NT2/D1 (cell line): ENCODE measurements at regions not wholly inside any gene's neighbourhood (a gene's known extent, or its start where the extent isn't known, plus 50 kb on each side); places are given as distances from the start of the nearest gene placed in this dataset.

Source experiments
- DNase-seq: peaks from one replicate; pipeline ENCODE4 v3.0.0-alpha.2; 2011; ENCODE audit warnings: low read depth, low spot score
- H3K27me3 ChIP-seq: 2 replicates; pipeline ENCODE4 v1.6.0; 2011; ENCODE audit warnings: mild to moderate bottlenecking; ENCODE audit not compliant: insufficient read length, insufficient read depth
- H3K36me3 ChIP-seq: 2 replicates; pipeline ENCODE4 v1.6.1; 2011; ENCODE audit warnings: mild to moderate bottlenecking, low read length, mixed read lengths; ENCODE audit not compliant: insufficient read depth, insufficient read length
- H3K4me1 ChIP-seq: 2 replicates; pipeline ENCODE4 v1.5.1; 2011; ENCODE audit not compliant: insufficient read depth, insufficient read length
- H3K4me3 ChIP-seq: 2 replicates; pipeline ENCODE4 v1.5.1; 2011; ENCODE audit warnings: low read depth; ENCODE audit not compliant: insufficient read length
- H3K9ac ChIP-seq: 2 replicates; pipeline ENCODE4 v1.6.0; 2011; ENCODE audit warnings: low read depth; ENCODE audit not compliant: insufficient read length
- H3K9me3 ChIP-seq: 2 replicates; pipeline ENCODE4 v1.5.1; 2011; ENCODE audit warnings: mild to moderate bottlenecking, low read length; ENCODE audit not compliant: insufficient read depth
- SUZ12 ChIP-seq: IDR thresholded peaks from 2 replicates; pipeline ENCODE4 v1.6.1; 2011; ENCODE audit not compliant: insufficient read length, insufficient read depth; ENCODE audit errors: extremely low read depth
- YY1 ChIP-seq: IDR thresholded peaks from 2 replicates; pipeline ENCODE4 v1.6.1; 2011; ENCODE audit not compliant: insufficient read length, insufficient read depth
- ZNF274 ChIP-seq: IDR thresholded peaks from 2 replicates; pipeline ENCODE4 v1.6.1; 2011; ENCODE audit warnings: mild to moderate bottlenecking, low read depth, low read length

GRCh38 chr1:102365071-102365470 lies 368.3 kb upstream of the OLFM3 start:
- H3K4me1 ChIP-seq, result no peaks in the 10 kb centered on the region
- H3K9ac ChIP-seq, result no peak overlapping the region
- no peaks in the 10 kb centered on the region for H3K36me3 ChIP-seq
- no peak overlapping the region for H3K4me3 ChIP-seq
- H3K9me3 ChIP-seq, result no peaks in the 10 kb centered on the region
- TF ChIP-seq YY1, result no peak
- TF ChIP-seq SUZ12, result no peak
- TF ChIP-seq ZNF274, result no peak
- no peak for DNase-seq
- no peaks in the 10 kb centered on the region for H3K27me3 ChIP-seq

GRCh38 chr1:102336602-102337001 lies 339.9 kb upstream of the OLFM3 start:
- no peak for DNase-seq
- Histone ChIP-seq H3K9ac (no peak overlapping the region), H3K36me3 (no peaks in the 10 kb centered on the region), H3K4me3 (no peak overlapping the region), H3K27me3 (no peaks in the 10 kb centered on the region), H3K9me3 (no peaks in the 10 kb centered on the region), H3K4me1 (no peaks in the 10 kb centered on the region)
- no peak for TF ChIP-seq ZNF274

DNA sequence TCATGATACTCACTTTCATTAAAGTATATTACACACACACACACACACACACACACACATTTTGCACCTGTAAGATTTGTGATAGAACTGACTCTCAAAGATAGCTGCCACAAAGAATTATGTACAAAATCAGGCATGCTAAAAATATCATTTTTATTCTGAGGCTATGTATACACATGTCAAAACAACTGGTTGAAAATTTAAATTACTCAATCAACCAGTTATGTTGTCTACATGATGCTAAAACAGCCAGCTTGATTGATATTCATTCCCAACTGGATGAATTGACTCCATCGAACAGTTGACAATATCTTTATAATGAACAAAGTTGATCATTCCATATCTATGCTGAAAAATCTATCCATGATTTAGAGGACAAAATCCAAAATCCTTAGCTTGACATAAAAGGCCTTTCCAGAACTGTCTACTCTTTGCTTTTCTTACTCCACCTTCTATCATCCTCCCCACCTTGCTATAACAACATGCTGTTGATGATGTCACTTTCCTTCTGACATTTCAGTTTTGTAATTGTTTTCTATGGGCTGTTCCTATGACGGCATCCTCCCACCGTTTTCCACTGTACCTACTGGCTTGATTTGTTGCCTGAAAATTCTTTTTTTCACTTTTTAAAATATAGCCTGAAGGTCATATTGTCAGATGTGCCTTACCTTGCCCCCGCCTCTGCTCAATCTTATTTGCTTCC lies 321.5 kb upstream of the OLFM3 start:
- no peak overlapping the region for H3K9ac ChIP-seq
- no peaks in the 10 kb centered on the region for H3K27me3 ChIP-seq
- no peak overlapping the region for H3K4me3 ChIP-seq
- H3K4me1 ChIP-seq, result no peaks in the 10 kb centered on the region
- DNase-seq, result no peak
- no peaks in the 10 kb centered on the region for H3K36me3 ChIP-seq
- no peaks in the 10 kb centered on the region for H3K9me3 ChIP-seq
- no peak for TF ChIP-seq YY1
- no peak for TF ChIP-seq ZNF274
- TF ChIP-seq SUZ12, result no peak

DNA sequence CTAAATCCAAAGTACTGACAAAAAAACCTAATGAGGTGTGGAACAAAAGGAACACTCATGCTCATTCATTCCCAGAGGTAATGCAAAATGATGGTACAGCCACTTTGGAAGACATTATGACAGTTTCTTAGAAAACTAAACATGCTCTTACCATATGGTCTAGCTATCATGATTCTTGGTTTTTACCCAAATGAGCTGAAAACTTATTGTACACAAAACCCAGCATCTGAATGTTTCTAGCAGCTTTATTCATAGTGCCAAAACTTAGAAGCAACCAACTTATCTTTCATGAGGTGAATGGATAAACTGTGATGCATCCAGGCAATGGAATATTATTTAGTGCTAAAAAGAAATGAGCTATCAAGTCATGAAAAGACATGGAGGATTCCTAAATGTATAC lies 318.4 kb upstream of the OLFM3 start:
- no peak overlapping the region for H3K9ac ChIP-seq
- no peak overlapping the region for H3K4me3 ChIP-seq
- TF ChIP-seq YY1, result no peak
- TF ChIP-seq ZNF274, result no peak
- TF ChIP-seq SUZ12, result no peak
- DNase-seq, result no peak
- H3K9me3 ChIP-seq, result no peaks in the 10 kb centered on the region; the same call in 1 of the 2 replicates
- no peaks in the 10 kb centered on the region for H3K4me1 ChIP-seq
- no peaks in the 10 kb centered on the region for H3K27me3 ChIP-seq
- H3K36me3 ChIP-seq, result no peaks in the 10 kb centered on the region

- Histone ChIP-seq H3K9me3 (peaks cover 5% of the 10 kb centered on the region; the same call in 1 of the 2 replicates), H3K9ac (no peak overlapping the region), H3K36me3 (no peaks in the 10 kb centered on the region), H3K4me3 (no peak overlapping the region), H3K27me3 (no peaks in the 10 kb centered on the region), H3K4me1 (no peaks in the 10 kb centered on the region)
- no peak for DNase-seq
- TF ChIP-seq YY1, result no peak
- TF ChIP-seq ZNF274, result no peak
- no peak for TF ChIP-seq SUZ12
Measured at GRCh38 chr1:102296116-102296515, 299.4 kb upstream of the OLFM3 start.

GRCh38 chr1:102282955-102283354 lies 286.2 kb upstream of the OLFM3 start:
- Histone ChIP-seq H3K4me3 (no peak overlapping the region), H3K4me1 (no peaks in the 10 kb centered on the region), H3K9me3 (no peaks in the 10 kb centered on the region), H3K9ac (no peak overlapping the region), H3K27me3 (no peaks in the 10 kb centered on the region), H3K36me3 (no peaks in the 10 kb centered on the region)
- TF ChIP-seq YY1, result no peak
- no peak for DNase-seq

DNA sequence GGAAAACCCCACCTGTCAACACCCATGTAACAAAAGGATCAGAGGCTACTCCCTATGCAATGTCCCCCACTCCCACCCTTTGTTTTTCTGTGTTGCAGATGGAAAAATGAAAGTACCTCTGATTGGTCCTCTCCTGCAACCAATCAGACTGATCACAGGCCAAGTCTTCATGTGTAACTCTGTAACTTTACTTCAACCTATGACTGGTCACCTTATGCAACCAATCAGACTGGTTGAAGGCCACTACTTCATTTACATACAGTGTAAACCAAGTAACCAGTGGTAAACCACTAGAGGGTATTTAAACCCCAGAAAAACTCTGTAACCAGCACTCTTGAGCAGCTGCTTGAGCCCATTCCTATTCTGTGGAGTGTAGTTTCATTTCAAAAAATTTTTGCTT lies 266.3 kb upstream of the OLFM3 start:
- no peaks in the 10 kb centered on the region for H3K36me3 ChIP-seq
- no peak for DNase-seq
- H3K4me1 ChIP-seq, result no peaks in the 10 kb centered on the region
- no peak overlapping the region for H3K9ac ChIP-seq
- TF ChIP-seq SUZ12 (no peak), ZNF274 (no peak), YY1 (no peak)
- no peak overlapping the region for H3K4me3 ChIP-seq
- no peaks in the 10 kb centered on the region for H3K27me3 ChIP-seq
- H3K9me3 ChIP-seq, result 0 out of 2 replicates have a peak, but pooled peaks cover 4% of the 10 kb centered on the region
